ENCODE measurements at regions not wholly inside any gene's neighbourhood (a gene's known extent, or its start where the extent isn't known, plus 50 kb on each side); places are given as distances from the start of the nearest gene placed in this dataset.

DNA sequence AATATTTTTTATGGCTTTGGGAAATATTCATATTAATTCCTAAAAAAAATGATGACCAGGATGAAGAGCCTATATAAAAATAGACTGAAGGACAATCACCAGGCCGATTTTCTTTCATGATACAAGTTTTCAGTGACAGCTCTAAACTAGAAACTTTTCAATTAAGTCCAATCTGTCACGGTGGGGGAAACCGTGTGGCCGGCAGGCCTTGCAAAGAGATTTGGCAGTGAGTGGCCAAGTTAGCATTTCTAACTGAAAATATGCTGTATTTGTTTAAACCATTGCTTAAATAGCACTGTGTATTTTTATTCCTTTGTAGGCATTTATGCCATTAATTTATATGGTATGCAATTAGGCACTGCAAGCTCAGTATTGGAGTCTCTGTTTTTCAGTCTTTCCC, 294.5 kb upstream of the NRIP1 start:
- DNase-seq (ENCODE audit: low spot score) (no peak), ATAC-seq (no peak)

DNA sequence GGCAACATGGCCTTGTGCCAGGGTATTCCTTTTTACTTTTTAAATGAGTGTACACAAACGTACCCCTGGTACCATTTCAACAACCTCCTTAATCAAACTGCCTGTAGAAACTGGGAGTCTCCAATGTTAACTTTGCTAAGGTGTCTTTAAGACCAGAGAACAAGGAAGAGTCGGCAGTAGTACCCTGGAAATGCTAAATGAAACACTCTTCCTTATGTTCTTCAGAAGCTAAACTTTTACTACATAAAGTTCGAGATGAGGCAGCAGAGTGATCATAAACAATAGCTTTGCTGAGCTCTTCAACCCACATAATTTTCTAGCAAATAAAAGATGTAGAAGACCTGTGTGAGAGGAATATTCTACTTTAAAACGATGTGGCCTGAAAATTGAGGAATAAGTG, 297.7 kb upstream of the NRIP1 start:
- no peak for ATAC-seq

DNA sequence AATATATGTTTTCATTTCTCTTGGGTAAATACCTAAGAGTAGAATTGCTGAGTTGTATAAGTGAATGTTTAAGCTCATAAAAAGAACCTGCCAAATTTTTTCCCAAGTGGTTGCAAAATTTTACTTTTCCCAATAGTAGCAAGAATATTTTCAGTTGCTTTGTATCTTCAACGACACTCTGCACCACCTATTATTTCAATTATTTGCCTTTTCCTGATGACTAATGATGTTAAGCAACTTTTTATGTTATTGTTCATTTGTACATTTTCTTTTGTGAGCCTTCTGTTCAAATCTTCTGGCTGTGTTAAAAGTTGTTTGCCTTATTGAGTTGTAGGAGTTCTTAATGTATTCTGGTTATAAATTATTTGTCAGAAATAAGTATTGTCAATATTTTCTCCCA, 299.1 kb upstream of the NRIP1 start:
- ATAC-seq (no peak), DNase-seq (ENCODE audit: low spot score) (no peak)

More for the DNA sequence above, 297.7 kb upstream of the NRIP1 start:
- no peak for DNase-seq (ENCODE audit: low spot score)

DNA sequence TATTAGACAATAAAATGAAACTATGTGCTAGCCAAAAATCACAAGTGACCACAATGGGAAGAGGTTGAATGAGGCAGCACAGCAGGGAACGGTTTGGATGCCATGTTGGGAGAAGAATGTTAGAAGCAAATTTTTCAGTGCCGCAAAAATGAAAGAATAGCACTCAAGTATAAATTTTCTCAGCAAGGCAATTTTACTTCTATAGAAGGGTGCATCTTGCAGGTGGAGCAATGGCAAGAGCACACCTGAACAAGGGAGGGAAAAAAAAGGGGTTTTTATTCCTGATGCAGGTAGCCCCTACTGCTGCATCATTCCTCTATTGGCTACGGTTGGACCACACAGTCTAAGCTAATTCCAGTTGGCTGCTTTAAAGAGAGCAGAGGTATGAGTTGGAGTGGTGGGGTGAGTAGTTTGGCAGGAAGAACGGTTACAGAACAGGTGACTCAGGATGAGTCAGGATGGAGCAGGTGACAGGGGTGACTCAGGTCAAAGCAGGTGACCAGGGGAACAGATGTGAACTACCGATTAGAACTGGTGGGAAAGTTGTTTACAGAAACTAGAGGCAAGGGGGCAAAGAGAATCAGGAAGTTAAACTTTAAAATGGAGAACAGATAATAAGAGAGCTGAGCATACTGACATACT, 301.1 kb upstream of the NRIP1 start:
- no peak for DNase-seq (ENCODE audit: low spot score)
- no peak for ATAC-seq

GRCh38 chr21:15366555-15366954, 301.8 kb upstream of the NRIP1 start:
- DNase-seq (ENCODE audit: low spot score) (no peak), ATAC-seq (no peak)

GRCh38 chr21:15367061-15367626, 302.3 kb upstream of the NRIP1 start:
- DNase-seq (ENCODE audit: low spot score) = no peak
- ATAC-seq = no peak

DNA sequence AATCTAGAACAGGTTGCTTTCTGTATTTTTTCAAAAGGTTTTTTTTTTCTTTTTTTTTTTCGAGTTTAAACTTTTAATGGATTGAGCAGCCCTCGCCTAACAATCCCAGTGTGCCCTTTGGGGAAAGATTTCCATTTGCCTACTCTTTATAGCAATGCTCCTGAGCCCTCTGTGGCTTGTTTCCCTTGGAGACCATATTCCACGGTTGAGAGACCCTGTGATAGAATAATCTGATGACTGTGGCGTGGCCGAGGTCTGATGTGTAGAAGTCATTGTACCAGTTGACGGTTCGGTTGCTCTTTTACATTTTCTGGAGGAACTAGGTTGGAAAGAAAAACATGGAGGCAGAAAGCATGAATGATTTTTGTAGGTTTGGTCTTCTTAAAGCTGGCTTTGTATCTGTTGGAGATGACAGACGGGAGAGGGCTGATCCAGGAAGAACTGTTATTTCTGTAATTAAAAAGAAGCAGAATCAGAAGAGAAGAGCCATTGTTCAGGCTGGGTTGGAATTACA, 305.7 kb upstream of the NRIP1 start:
- no peak for DNase-seq (ENCODE audit: low spot score)
- ATAC-seq = no peak

GRCh38 chr21:15373941-15374340, 309.1 kb upstream of the NRIP1 start:
- DNase-seq (ENCODE audit: low spot score) (no peak), ATAC-seq (no peak)

GRCh38 chr21:15379776-15380175, 315.0 kb upstream of the NRIP1 start:
- no peak for DNase-seq (ENCODE audit: low spot score)
- no peak for ATAC-seq

- DNase-seq (ENCODE audit: low spot score) (no peak), ATAC-seq (no peak)
Measured at GRCh38 chr21:15383588-15383987, 318.8 kb upstream of the NRIP1 start.

DNA sequence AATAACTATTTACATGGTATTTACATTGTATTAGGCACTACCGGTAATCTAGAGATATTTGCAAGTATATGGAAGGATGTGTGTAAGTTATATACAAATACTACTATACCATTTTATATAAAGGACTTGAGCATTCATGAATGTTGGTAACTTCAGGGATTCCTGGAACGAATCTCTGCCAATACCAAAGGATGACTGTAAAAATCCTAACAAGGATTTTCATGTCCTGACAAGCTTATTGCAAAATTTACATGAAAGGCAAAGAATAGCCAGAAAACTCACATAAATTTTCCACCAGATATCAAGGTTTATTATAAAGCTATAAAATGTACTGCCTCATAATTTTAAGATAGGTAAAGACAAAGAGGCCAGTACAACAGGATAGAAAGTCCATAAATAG, 325.2 kb upstream of the NRIP1 start:
- no peak for DNase-seq (ENCODE audit: low spot score)

DNA sequence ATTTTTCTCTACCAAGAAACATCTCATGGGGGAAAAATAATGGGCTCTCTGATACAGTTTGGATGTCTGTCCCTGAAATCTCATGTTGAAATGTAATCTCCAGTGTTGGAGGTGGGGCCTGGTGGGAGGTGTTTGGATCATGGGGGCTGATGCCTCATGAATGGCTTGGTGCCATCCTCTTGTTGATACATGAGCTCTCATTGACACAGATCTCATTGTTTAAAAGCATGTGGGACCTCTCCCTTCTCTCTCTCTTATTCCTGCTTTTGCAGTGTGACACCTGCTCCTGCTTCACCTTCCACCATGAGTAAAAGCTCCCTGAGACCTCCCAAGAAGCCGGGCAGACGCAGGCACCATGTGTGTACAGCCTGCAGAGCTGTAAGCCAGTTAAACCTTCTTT, 332.5 kb upstream of the NRIP1 start:
- DNase-seq (ENCODE audit: low spot score) (no peak), ATAC-seq (no peak)

More for the DNA sequence above, 325.2 kb upstream of the NRIP1 start:
- ATAC-seq = no peak

GRCh38 chr21:15400905-15401304, 328.9 kb upstream of the USP25 start:
- DNase-seq (ENCODE audit: low spot score) = no peak
- peak; percentile 55 for ATAC-seq

- ATAC-seq (peak; percentile 83), DNase-seq (ENCODE audit: low spot score) (no peak)
Measured at GRCh38 chr21:15401331-15401730, 328.5 kb upstream of the USP25 start.

DNA sequence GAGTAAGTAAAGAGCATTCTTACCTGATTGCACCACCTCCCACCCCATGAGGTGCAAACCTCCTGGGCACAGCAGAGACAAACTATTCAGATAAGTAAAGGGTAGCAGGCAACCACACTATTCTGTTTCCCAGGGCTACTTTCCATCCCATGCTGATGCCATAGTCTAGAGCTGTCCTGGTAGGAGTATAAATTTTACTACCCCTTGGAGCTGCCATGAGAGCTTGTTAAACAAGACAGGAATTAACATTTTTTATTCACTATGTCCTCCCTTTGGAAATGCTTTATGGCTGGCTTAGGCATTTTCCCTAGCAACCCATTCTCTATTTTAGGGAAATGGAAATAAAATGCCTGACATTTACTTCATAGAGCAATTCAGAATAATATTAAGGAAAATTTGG, 324.6 kb upstream of the USP25 start:
- ATAC-seq (no peak), DNase-seq (ENCODE audit: low spot score) (no peak)

- peak; percentile 94 for ATAC-seq
- peak; percentile 82 for DNase-seq (ENCODE audit: low spot score)
Measured at GRCh38 chr21:15406791-15407190, 323.0 kb upstream of the USP25 start.

DNA sequence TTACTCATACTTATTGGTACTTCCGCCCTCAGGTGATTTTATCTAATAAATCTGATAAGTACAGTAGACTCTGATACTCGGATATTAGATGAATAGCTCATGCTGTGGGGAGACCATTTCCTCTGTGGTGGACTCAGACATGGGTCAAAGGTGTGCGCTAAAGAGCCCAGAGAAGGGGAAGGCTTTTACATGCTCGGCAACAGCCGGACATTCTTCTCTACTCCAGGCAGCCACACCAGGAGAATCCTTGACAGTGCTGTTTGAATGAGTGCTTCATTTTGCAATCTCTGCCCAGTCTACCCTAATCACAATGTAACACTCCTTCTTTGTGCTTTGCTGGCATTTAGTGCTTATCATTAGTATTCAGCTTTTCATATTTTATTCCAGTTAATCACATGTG, 322.2 kb upstream of the USP25 start:
- ATAC-seq = no peak
- no peak for DNase-seq (ENCODE audit: low spot score)

- DNase-seq (ENCODE audit: low spot score) (no peak), ATAC-seq (no peak)
Measured at GRCh38 chr21:15408089-15408488, 321.7 kb upstream of the USP25 start.

GRCh38 chr21:15409031-15409430, 320.8 kb upstream of the USP25 start:
- ATAC-seq = no peak
- DNase-seq (ENCODE audit: low spot score) = no peak

- ATAC-seq = no peak
- no peak for DNase-seq (ENCODE audit: low spot score)
Measured at GRCh38 chr21:15410853-15411252, 318.9 kb upstream of the USP25 start.

DNA sequence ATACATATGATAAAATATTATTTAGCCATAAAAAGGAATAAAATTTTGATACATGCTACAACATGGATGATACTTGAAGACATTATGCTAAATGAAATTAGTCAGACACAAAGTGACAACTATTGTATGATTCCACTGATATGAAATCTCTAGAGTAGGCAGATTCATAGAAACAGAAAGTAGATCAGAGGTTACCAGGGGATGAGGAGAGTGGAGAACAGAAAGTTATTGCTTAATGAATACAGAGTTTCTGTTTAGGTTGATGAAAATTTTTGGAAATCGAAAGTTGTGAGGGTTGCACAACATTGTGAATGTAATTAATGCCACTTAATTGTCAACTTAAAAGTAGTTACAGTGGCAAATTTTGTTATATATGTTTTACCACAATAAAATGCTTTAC, 315.7 kb upstream of the USP25 start:
- DNase-seq (ENCODE audit: low spot score) (no peak), ATAC-seq (peak; percentile 76)

GRCh38 chr21:15415541-15416261, 314.1 kb upstream of the USP25 start:
- ATAC-seq (peak; percentile 34), DNase-seq (ENCODE audit: low spot score) (no peak)

Measured in left lobe of liver (tissue), 2 donors.